Stomach (tissue), 8 donors: ENCODE measurements at regions not wholly inside any gene's neighbourhood (a gene's known extent, or its start where the extent isn't known, plus 50 kb on each side); places are given as distances from the start of the nearest gene placed in this dataset.
A peak's percentile ranks its signal among the peaks of the same experiment; 100 is the strongest.

Experiments
- DNase-seq, 2 donors: peaks; one replicate each; pipeline versions ENCODE4 v3.0.0 to v3.0.0-alpha.2; 2013 to 2019
- H3K27ac ChIP-seq, 5 donors: fragments of 200-600 bp in 4 of 5; sonication (generic) in 4 of 5; one replicate each; pipeline ENCODE4 v1.5.1; 2013 to 2019; ENCODE audit warnings: mild to moderate bottlenecking in 1 of 5, moderate library complexity in 1 of 5
- H3K27me3 ChIP-seq, 3 donors: fragments of 200-600 bp; sonication (generic); one replicate each; pipeline ENCODE4 v1.5.1; 2017 to 2019; ENCODE audit warnings: mixed run types in 1 of 3
- H3K36me3 ChIP-seq, 4 donors: fragments of 200-600 bp; sonication (generic); 1 replicate in 3 of 4; 2 replicates in 1 of 4; pipeline ENCODE4 v1.5.1; 2016 to 2019
- H3K4me1 ChIP-seq, 4 donors: fragments of 200-600 bp; sonication (generic); one replicate each; pipeline ENCODE4 v1.5.1; 2016 to 2019
- H3K4me3 ChIP-seq, 4 donors: fragments of 200-600 bp; sonication (generic) in 3 of 4; one replicate each; pipeline ENCODE4 v1.5.1; 2016 to 2019; ENCODE audit warnings: mild to moderate bottlenecking in 1 of 4
- H3K9me3 ChIP-seq, 4 donors: fragments of 200-600 bp; sonication (generic); one replicate each; pipeline ENCODE4 v1.5.1; 2016 to 2019
- CTCF ChIP-seq, 7 experiments: fragments of 450-650 bp in 4 of 7; fragments of 200-600 bp in 3 of 7; sonication (generic) in 3 of 7; IDR thresholded peaks; one replicate each; pipeline ENCODE4 v1.5.1; 2016 to 2019; ENCODE audit warnings: antibody characterized with exemption in 7 of 7, control low read depth in 2 of 7, mild to moderate bottlenecking in 1 of 7
- EP300 ChIP-seq: sonication (generic); formaldehyde crosslinking; IDR thresholded peaks from one replicate; pipeline ENCODE4 v1.6.1; 2017; ENCODE audit warnings: antibody characterized with exemption
- POLR2A ChIP-seq, 4 donors: fragments of 450-650 bp; IDR thresholded peaks; one replicate each; pipeline ENCODE4 v1.6.1; 2016; ENCODE audit warnings: antibody characterized with exemption in 4 of 4, control low read depth in 2 of 4, mild to moderate bottlenecking in 1 of 4, moderate library complexity in 1 of 4
- POLR2AphosphoS5 ChIP-seq, 3 donors: sonication (generic); formaldehyde crosslinking; IDR thresholded peaks; one replicate each; pipeline ENCODE4 v1.6.1; 2016; ENCODE audit warnings: antibody characterized with exemption in 3 of 3
- WGBS, 5 donors: extraction: QIAGEN DNeasy Blood & Tissue Kit in 3 of 5; methylation state at CpG; one replicate each; pipeline versions ENCODE4 v1.1.5 to v1.1.7; 2013 to 2018; 5-methylcytosine and 5-hydroxymethylcytosine counted together
- intact Hi-C: fragments of 100-400 bp; cut with DNase I; formaldehyde crosslinking; loops from one replicate; pipeline ENCODE4 v1.15.1; 2023; ENCODE audit warnings: low total_unique reads
- donor health status: healthy with polysubstance abuse.
- donor health status: Bipolar disorder and iron deficiency.
- donor health status: healthy.

GRCh38 chr11:81476345-81476744, 1257.3 kb downstream of the FAM181B start:
- Histone ChIP-seq H3K4me1 (no peaks in the 10 kb centered on the region), H3K27ac (no peak overlapping the region), H3K36me3 (no peaks in the 10 kb centered on the region), H3K4me3 (no peak overlapping the region), H3K9me3 (no peaks in the 10 kb centered on the region), H3K27me3 (no peaks in the 10 kb centered on the region)
- no peak for TF ChIP-seq EP300
- TF ChIP-seq POLR2AphosphoS5 (IDR thresholded peaks at IDR 0.05): no peak
- no peak for TF ChIP-seq CTCF (IDR thresholded peaks at IDR 0.05)
- TF ChIP-seq POLR2A (IDR thresholded peaks at IDR 0.05): no peak
- WGBS, 5 donors: 65 to 77% (median 72%) methylated on average over 2 of the region's 2 CpGs
- intact Hi-C loops: no loop called here
- no peak for DNase-seq

- Histone ChIP-seq H3K36me3 (no peaks in the 10 kb centered on the region), H3K4me3 (no peak overlapping the region), H3K9me3 (no peaks in the 10 kb centered on the region), H3K27ac (no peak overlapping the region), H3K27me3 (no peaks in the 10 kb centered on the region), H3K4me1 (no peaks in the 10 kb centered on the region)
- no peak for DNase-seq
- WGBS, 5 donors: 37 to 71% (median 66%) methylated on average over 2 of the region's 2 CpGs
- TF ChIP-seq POLR2AphosphoS5 (IDR thresholded peaks at IDR 0.05): no peak
- TF ChIP-seq EP300: no peak
- TF ChIP-seq POLR2A (IDR thresholded peaks at IDR 0.05): no peak
- no peak for TF ChIP-seq CTCF (IDR thresholded peaks at IDR 0.05)
- intact Hi-C loops: no loop called here
These were observed 1261.0 kb downstream of the FAM181B start for GRCh38 chr11:81472646-81473045.

DNA sequence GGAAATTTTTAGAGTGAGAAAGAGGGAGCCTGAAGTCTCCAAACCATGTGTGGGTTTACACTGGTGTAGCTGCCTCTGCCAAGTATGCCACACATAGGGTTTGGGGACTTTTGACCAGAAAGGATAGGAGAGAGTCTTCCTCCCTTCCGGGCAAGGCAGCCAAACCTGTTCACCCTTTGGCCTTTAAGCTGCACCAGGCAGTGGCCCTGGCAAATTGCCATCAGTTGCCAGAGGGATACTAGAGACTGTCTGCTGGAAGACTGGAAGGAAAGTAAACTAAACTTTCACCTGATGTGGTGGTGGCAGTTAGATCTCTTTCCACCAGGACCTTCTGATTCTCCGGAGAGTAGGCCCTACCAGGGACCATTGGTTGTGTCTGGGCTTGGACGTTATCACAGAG, 1263.2 kb downstream of the FAM181B start:
- no peaks in the 10 kb centered on the region for H3K27me3 ChIP-seq
- intact Hi-C loops: no loop called here
- no peak overlapping the region for H3K27ac ChIP-seq
- no peaks in the 10 kb centered on the region for H3K4me1 ChIP-seq
- H3K9me3 ChIP-seq: no peaks in the 10 kb centered on the region
- no peaks in the 10 kb centered on the region for H3K36me3 ChIP-seq
- no peak for TF ChIP-seq POLR2A (IDR thresholded peaks at IDR 0.05)
- TF ChIP-seq POLR2AphosphoS5 (IDR thresholded peaks at IDR 0.05): no peak
- no peak for TF ChIP-seq EP300
- no peak for TF ChIP-seq CTCF (IDR thresholded peaks at IDR 0.05)
- no peak overlapping the region for H3K4me3 ChIP-seq
- 65 to 81% (median 71%) methylated on average over 3 of the region's 3 CpGs for WGBS, 5 donors
- DNase-seq: peak in 1 of 2 donors; percentile 25

DNA sequence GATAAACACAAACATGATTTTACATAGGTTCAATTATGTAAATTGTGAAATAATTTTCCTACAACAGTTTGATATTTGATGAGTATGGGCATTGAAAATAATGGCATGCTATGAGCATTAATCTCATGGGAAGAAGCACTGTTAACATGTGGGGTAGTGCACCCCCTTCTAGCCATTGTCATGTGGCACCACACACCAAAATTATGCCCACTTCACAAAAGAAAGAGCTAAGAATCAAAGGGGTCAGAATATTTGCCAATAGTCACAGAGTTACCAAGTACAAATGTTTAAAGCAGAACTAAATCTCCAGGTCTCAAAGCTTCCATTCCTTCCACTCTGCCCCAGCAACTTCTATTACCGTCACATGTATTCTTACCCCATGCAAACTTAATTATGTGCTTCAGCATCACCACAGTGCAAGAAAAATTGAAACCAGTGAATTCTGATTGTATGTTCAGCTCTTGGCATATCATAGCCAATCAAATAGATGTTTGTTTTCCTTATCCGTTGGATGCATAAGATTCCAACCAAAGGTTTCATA, 1273.8 kb downstream of the FAM181B start:
- no peaks in the 10 kb centered on the region for H3K27me3 ChIP-seq
- 69 to 88% (median 83%) methylated on average over 2 of the region's 2 CpGs for WGBS, 5 donors
- H3K36me3 ChIP-seq: no peaks in the 10 kb centered on the region
- intact Hi-C loops: no loop called here
- H3K4me1 ChIP-seq: no peaks in the 10 kb centered on the region
- no peak overlapping the region for H3K4me3 ChIP-seq
- DNase-seq: no peak
- TF ChIP-seq CTCF (IDR thresholded peaks at IDR 0.05): no peak
- no peak for TF ChIP-seq EP300
- no peak for TF ChIP-seq POLR2A (IDR thresholded peaks at IDR 0.05)
- TF ChIP-seq POLR2AphosphoS5 (IDR thresholded peaks at IDR 0.05): no peak
- H3K27ac ChIP-seq: no peak overlapping the region
- no peaks in the 10 kb centered on the region for H3K9me3 ChIP-seq
